Vagina (tissue), 2 donors: ENCODE measurements at regions not wholly inside any gene's neighbourhood (a gene's known extent, or its start where the extent isn't known, plus 50 kb on each side); places are given as distances from the start of the nearest gene placed in this dataset.
A peak's percentile ranks its signal among the peaks of the same experiment; 100 is the strongest.
"Not testable (repeated sequence)": the region's sequence is repeated elsewhere in the genome, so short reads cannot be mapped to it uniquely, and the experiment has no call there.

Experiments used
- DNase-seq, 2 donors: peaks; one replicate each; pipeline ENCODE4 v3.0.0-alpha.2; 2017; ENCODE audit errors: extremely low spot score in 2 of 2
- H3K27ac ChIP-seq: fragments of 200-600 bp; sonication (generic); one replicate; pipeline ENCODE4 v1.5.1; 2019
- H3K27me3 ChIP-seq: fragments of 200-600 bp; sonication (generic); one replicate; pipeline ENCODE4 v1.5.1; 2019
- H3K36me3 ChIP-seq, 2 donors: fragments of 200-600 bp; sonication (generic); one replicate each; pipeline ENCODE4 v1.5.1; 2017 to 2019
- H3K4me1 ChIP-seq: fragments of 200-600 bp; sonication (generic); one replicate; pipeline ENCODE4 v1.5.1; 2019
- H3K4me3 ChIP-seq, 2 donors: fragments of 200-600 bp; sonication (generic); 1 replicate in 1 of 2; 2 replicates in 1 of 2; pipeline ENCODE4 v1.5.1; 2016 to 2019
- H3K9me3 ChIP-seq: fragments of 200-600 bp; sonication (generic); one replicate; pipeline ENCODE4 v1.5.1; 2019
- POLR2A ChIP-seq, 2 donors: fragments of 450-650 bp; IDR thresholded peaks; one replicate each; pipeline ENCODE4 v1.6.1; 2017; ENCODE audit warnings: antibody characterized with exemption in 2 of 2, mild to moderate bottlenecking in 2 of 2, moderate library complexity in 2 of 2
- POLR2AphosphoS5 ChIP-seq, 2 donors: sonication (generic); formaldehyde crosslinking; IDR thresholded peaks; one replicate each; pipeline ENCODE4 v1.9.0; 2017; ENCODE audit warnings: antibody characterized with exemption in 2 of 2, mild to moderate bottlenecking in 2 of 2, low read depth in 1 of 2; ENCODE audit not compliant: insufficient read depth in 1 of 2
- intact Hi-C: fragments of 100-400 bp; cut with DNase I; formaldehyde crosslinking; loops from one replicate; pipeline ENCODE4 v1.15.1; 2023
- TF ChIP-seq, protein P1 (sequence below), 3 experiments: fragments of 450-650 bp in 2 of 3; fragments of 200-600 bp in 1 of 3; sonication (generic) in 1 of 3; IDR thresholded peaks; one replicate each; pipeline ENCODE4 v1.5.1; 2017 to 2019; ENCODE audit warnings: antibody characterized with exemption in 3 of 3, mild to moderate bottlenecking in 2 of 3, moderate library complexity in 2 of 3

DNA sequence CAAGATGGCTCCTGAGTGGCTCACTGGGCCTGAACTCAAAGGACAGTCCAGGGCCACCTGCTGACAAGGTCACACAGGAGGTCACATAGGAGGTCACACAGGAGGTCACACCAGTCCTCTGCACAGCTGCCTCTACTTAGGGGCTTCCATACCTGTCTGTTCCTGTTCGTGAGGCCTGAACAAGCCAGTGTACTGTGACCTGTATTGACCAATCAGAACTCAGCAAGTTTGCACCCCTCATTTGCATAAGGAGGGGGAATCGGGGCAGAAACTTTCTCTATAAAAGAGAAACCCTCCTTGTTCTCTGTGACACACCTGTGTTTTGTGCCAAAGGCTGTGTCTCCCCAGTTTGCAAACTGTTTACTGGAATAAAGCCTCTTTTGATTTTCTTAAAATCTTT lies 478.9 kb downstream of the EIPR1 start:
- H3K9me3 ChIP-seq, result no peaks in the 10 kb centered on the region
- TF ChIP-seq, protein P1, sequence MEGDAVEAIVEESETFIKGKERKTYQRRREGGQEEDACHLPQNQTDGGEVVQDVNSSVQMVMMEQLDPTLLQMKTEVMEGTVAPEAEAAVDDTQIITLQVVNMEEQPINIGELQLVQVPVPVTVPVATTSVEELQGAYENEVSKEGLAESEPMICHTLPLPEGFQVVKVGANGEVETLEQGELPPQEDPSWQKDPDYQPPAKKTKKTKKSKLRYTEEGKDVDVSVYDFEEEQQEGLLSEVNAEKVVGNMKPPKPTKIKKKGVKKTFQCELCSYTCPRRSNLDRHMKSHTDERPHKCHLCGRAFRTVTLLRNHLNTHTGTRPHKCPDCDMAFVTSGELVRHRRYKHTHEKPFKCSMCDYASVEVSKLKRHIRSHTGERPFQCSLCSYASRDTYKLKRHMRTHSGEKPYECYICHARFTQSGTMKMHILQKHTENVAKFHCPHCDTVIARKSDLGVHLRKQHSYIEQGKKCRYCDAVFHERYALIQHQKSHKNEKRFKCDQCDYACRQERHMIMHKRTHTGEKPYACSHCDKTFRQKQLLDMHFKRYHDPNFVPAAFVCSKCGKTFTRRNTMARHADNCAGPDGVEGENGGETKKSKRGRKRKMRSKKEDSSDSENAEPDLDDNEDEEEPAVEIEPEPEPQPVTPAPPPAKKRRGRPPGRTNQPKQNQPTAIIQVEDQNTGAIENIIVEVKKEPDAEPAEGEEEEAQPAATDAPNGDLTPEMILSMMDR (IDR thresholded peaks at IDR 0.05), result no peak
- TF ChIP-seq POLR2AphosphoS5 (IDR thresholded peaks at IDR 0.05; ENCODE audit: insufficient read depth in 1 of 2, low read depth in 1 of 2) (no peak), POLR2A (IDR thresholded peaks at IDR 0.05) (no peak)
- H3K4me3 ChIP-seq, result no peak overlapping the region
- H3K36me3 ChIP-seq, result no peaks in the 10 kb centered on the region
- no peak overlapping the region for H3K27ac ChIP-seq
- H3K27me3 ChIP-seq, result no peaks in the 10 kb centered on the region
- intact Hi-C loops, result no loop called here
- no peaks in the 10 kb centered on the region for H3K4me1 ChIP-seq
- DNase-seq, result peak in 1 of 2 donors; percentile 58

DNA sequence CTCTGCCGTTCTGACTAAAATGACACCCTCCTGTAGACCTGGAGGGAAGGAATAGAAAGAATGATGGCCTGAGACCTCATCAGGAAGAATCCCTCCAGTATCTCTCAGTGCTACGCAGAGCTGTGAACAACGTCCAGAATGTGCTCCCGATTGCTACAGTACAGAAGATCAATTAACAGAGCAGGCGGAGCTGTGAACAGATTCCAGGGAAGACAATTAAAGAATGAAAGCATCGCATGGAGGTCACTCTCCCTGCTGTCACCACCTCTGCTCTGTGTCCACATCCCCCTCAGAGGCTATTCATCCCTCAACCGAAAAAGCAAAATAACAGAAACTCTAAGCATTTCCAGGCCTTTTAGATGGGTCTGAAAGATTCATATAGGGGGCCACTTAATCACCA lies 481.0 kb downstream of the EIPR1 start:
- no peak overlapping the region for H3K27ac ChIP-seq
- TF ChIP-seq, protein P1 (IDR thresholded peaks at IDR 0.05), result no peak
- TF ChIP-seq POLR2AphosphoS5 (IDR thresholded peaks at IDR 0.05; ENCODE audit: insufficient read depth in 1 of 2, low read depth in 1 of 2) (no peak), POLR2A (IDR thresholded peaks at IDR 0.05) (no peak)
- no peak for DNase-seq
- H3K4me1 ChIP-seq, result no peaks in the 10 kb centered on the region
- no peaks in the 10 kb centered on the region for H3K9me3 ChIP-seq
- intact Hi-C loops, result no loop called here
- H3K4me3 ChIP-seq, result no peak overlapping the region
- no peaks in the 10 kb centered on the region for H3K27me3 ChIP-seq
- no peaks in the 10 kb centered on the region for H3K36me3 ChIP-seq

DNA sequence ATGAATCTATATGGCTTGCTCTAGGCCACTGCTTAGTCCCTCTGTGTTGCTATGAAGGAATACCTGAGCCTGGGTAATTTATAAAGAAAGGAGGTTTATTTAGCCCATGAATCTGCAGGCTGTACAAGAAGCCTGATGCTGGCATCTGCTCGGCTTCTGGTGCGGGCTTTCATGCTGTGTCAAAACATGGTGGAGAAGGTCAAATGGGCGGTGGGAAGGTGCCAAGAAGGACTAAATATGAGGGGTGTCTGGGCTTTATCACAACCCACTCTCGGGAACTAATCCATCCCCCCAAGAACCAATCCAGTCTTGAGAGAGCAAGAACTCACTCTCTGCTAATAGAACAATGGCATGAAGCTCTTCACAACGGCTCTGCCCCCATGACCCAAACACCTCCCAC lies 481.6 kb downstream of the EIPR1 start:
- intact Hi-C loops, result no loop called here
- TF ChIP-seq, protein P1 (IDR thresholded peaks at IDR 0.05), result no peak
- TF ChIP-seq POLR2A (IDR thresholded peaks at IDR 0.05) (no peak), POLR2AphosphoS5 (IDR thresholded peaks at IDR 0.05; ENCODE audit: insufficient read depth in 1 of 2, low read depth in 1 of 2) (no peak)

DNA sequence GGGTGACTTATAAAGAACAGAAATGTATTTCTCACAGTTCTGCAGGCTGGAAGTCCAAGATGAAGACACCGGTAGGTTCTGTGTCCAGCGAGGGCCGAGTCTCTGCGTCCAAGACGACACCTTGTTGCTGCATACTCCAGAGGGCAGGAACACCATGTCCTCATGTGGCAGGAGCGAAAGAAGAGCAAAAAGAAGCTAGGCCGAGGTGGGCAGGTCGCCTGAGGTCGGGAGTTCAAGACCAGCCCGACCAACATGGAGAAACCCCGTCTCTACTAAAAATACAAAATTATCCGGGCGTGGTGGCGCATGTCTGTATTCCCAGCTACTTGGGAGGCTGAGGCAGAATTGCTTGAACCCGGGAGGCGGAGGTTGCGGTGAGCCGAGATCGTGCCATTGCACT lies 483.6 kb downstream of the EIPR1 start:
- H3K9me3 ChIP-seq, H3K4me1 ChIP-seq, H3K27me3 ChIP-seq, intact Hi-C loops, H3K36me3 ChIP-seq, H3K27ac ChIP-seq, H3K4me3 ChIP-seq: not testable (repeated sequence)
- peak; percentile 64 to 67 for DNase-seq

More for the DNA sequence above, 481.6 kb downstream of the EIPR1 start:
- Histone ChIP-seq H3K4me1 (no peaks in the 10 kb centered on the region), H3K36me3 (no peaks in the 10 kb centered on the region), H3K4me3 (no peak overlapping the region), H3K27ac (no peak overlapping the region), H3K27me3 (no peaks in the 10 kb centered on the region), H3K9me3 (no peaks in the 10 kb centered on the region)
- DNase-seq, result peak in 1 of 2 donors; percentile 42

DNA sequence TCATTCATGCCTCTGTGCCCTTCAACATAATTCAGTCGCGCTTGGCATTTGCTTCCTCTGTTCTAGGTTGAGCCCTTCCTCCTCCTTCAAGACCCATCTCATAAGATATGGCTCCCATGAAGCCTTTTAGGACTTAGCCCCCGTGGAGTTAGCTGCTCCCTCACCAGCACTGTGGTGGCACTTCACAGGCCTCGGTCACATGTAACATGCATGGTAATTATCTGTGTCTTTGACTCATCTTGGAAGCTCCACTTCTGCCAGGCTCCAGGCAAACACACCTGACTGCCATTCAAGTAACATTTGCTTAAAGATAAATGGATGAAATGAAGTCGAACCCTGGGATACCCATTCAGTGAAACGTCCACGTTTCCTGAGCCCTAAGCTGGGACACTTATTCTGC lies 484.7 kb downstream of the EIPR1 start:
- DNase-seq, result peak; percentile 52 to 70
- Histone ChIP-seq H3K9me3 (no peaks in the 10 kb centered on the region), H3K4me1 (no peaks in the 10 kb centered on the region), H3K27me3 (no peaks in the 10 kb centered on the region), H3K27ac (no peak overlapping the region), H3K4me3 (no peak overlapping the region), H3K36me3 (no peaks in the 10 kb centered on the region)
- TF ChIP-seq, protein P1 (IDR thresholded peaks at IDR 0.05), result no peak
- TF ChIP-seq POLR2AphosphoS5 (IDR thresholded peaks at IDR 0.05; ENCODE audit: insufficient read depth in 1 of 2, low read depth in 1 of 2) (no peak), POLR2A (IDR thresholded peaks at IDR 0.05) (no peak)
- intact Hi-C loops, result no loop called here

DNA sequence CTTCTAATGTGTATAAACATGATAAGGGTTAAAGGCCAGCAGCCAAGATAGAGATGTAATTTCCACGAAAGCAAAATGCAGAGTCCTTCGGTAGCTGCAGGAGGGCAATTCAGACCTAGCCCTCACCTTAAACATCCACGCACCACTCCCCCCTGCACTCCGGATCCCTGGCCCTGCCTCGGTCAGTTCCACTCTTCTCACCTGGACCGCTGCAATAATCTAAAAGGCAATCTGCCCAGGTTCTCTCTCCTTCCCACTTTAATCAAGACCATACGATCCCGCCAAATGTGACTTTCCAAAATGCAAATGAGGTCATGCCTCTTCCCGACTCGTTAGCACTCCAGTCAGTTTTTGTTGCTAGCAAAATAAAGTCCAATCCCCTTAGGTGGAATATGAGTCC lies 485.2 kb downstream of the EIPR1 start:
- Histone ChIP-seq H3K36me3 (no peaks in the 10 kb centered on the region), H3K4me3 (no peak overlapping the region), H3K9me3 (no peaks in the 10 kb centered on the region), H3K27ac (no peak overlapping the region), H3K4me1 (no peaks in the 10 kb centered on the region), H3K27me3 (no peaks in the 10 kb centered on the region)
- DNase-seq, result peak in 1 of 2 donors; percentile 46
- TF ChIP-seq, protein P1 (IDR thresholded peaks at IDR 0.05), result no peak
- TF ChIP-seq POLR2AphosphoS5 (IDR thresholded peaks at IDR 0.05; ENCODE audit: insufficient read depth in 1 of 2, low read depth in 1 of 2) (no peak), POLR2A (IDR thresholded peaks at IDR 0.05) (no peak)
- intact Hi-C loops, result no loop called here
